Activated CD4-positive, alpha-beta T cell treated with anti-CD3 and anti-CD28 coated beads, Interleukin-2, amount 50 U/mL, for 24 hours (primary cell): ENCODE measurements at regions not wholly inside any gene's neighbourhood (a gene's known extent, or its start where the extent isn't known, plus 50 kb on each side); places are given as distances from the start of the nearest gene placed in this dataset.

Source experiments
- DNase-seq, 2 donors: peaks; one replicate each; pipeline ENCODE4 v3.0.0-alpha.2; 2020; ENCODE audit warnings: low read depth in 1 of 2, low spot score in 1 of 2

DNA sequence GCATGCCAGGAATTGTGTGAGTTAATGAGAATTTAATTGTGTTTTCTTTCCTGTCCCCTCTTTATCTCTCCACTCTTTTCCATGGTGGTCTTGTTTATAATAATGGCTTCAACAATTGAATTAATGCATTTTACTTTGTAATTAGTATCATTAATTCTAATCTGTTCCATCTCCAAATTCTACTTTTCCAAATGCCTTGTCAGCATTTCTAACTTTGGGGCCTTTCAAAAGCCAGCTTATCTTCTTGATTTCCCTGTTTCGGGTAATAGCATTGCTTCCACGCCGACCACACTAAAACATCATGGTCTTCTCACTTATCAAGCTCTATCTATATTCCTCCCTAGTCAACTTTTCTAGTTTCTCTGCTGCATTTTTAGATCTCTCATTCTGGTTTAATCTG lies 54.2 kb upstream of the RMST start:
- no peak for DNase-seq

- DNase-seq = no peak
Measured at GRCh38 chr12:97411341-97411740, 51.3 kb upstream of the RMST start.
